ENCODE measurements at regions not wholly inside any gene's neighbourhood (a gene's known extent, or its start where the extent isn't known, plus 50 kb on each side); places are given as distances from the start of the nearest gene placed in this dataset.
A peak's percentile ranks its signal among the peaks of the same experiment; 100 is the strongest.

DNA sequence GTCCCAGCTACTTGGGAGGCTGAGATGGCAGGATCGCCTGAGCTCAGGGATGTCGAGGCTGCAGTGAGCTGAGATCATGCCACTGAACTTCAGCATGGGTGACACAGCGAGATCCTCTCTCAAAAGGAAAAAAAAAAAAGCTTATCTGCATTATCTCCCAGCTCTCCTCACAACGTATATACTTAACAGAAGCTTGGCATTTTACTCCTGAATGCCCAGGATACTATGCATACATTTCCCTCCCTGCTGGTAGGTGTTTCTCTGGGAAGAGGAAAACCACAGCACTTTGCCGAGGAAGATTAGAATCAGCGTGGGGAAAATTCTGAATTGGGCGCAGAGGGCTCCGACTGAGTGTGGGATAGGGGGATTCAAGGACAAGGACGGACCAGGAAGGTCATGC lies 800.6 kb downstream of the DHX35 start:
- WGBS, 2 experiments (ENCODE audit: extremely low coverage in 1 of 2, insufficient coverage in 1 of 2, insufficient read length in 1 of 2, insufficient replicate concordance in 2 of 2, low coverage in 1 of 2, low lambda C conversion rate in 2 of 2, missing lambda C conversion rate in 1 of 2): 84% methylated on average over 9 of the region's 9 CpGs; no CpG with 5 or more reads in 1 of the 2 experiments
- Histone ChIP-seq H4K5ac (ENCODE audit: insufficient read length, low read depth, low read length) (no peak overlapping the region), H4K20me1 (replicated peaks in 1 of 2; ENCODE audit: control insufficient read depth in 1 of 2, insufficient read depth in 2 of 2, low read length in 2 of 2) (no peaks in the 10 kb centered on the region), H2AK5ac (ENCODE audit: low read depth, low read length) (no peak overlapping the region), H3K36me3 (ENCODE audit: control insufficient read depth in 2 of 4, insufficient read depth in 4 of 4, low read length in 3 of 4) (no peaks in the 10 kb centered on the region; a peak in 1 of 8 replicates), H3K4me3 (ENCODE audit: extremely low read depth in 1 of 4, insufficient read depth in 2 of 4, low read depth in 3 of 4, low read length in 4 of 4) (no peak overlapping the region), H4K91ac (replicated peaks; ENCODE audit: insufficient read length, low read length) (no peak overlapping the region), H2BK5ac (ENCODE audit: low read depth, low read length) (no peak overlapping the region), H3K56ac (replicated peaks; ENCODE audit: insufficient read length, low read depth, low read length) (no peak overlapping the region), H3K4ac (replicated peaks; ENCODE audit: insufficient read length, low read depth, low read length) (no peak overlapping the region), H3K23me2 (ENCODE audit: low read depth, low read length) (no peaks in the 10 kb centered on the region), H2BK120ac (replicated peaks; ENCODE audit: low read depth, low read length) (no peak overlapping the region), H3K79me1 (ENCODE audit: low read depth, low read length) (no peaks in the 10 kb centered on the region), H3K27me3 (replicated peaks in 1 of 4; ENCODE audit: control insufficient read depth in 3 of 4, extremely low read depth in 1 of 4, insufficient read depth in 3 of 4, low read length in 3 of 4) (no peaks in the 10 kb centered on the region), H3K79me2 (ENCODE audit: control insufficient read depth in 1 of 2, insufficient read depth in 2 of 2, low read length in 2 of 2) (no peaks in the 10 kb centered on the region), H3K18ac (ENCODE audit: extremely low read depth, low read length) (no peak overlapping the region), H2AFZ (ENCODE audit: low read length) (no peak overlapping the region), H3K4me1 (replicated peaks in 1 of 4; ENCODE audit: control insufficient read depth in 3 of 4, insufficient read depth in 4 of 4, low read length in 3 of 4) (no peaks in the 10 kb centered on the region), H4K8ac (ENCODE audit: extremely low read depth, insufficient read depth, low read length) (no peak overlapping the region), H3K23ac (ENCODE audit: insufficient read length) (no peak overlapping the region), H3K9me3 (ENCODE audit: insufficient read depth in 2 of 2, low read depth in 1 of 2, low read length in 1 of 2) (0 out of 4 replicates have a peak, but pooled peaks cover 0 to 4% of the 10 kb centered on the region in 2 experiments), H2BK15ac (ENCODE audit: low read length) (no peak overlapping the region), H3K27ac (ENCODE audit: low read depth, low read length) (no peak overlapping the region), H3K14ac (ENCODE audit: insufficient read length) (no peak overlapping the region), H2BK20ac (ENCODE audit: low read length) (no peak overlapping the region), H3K4me2 (ENCODE audit: insufficient read depth in 1 of 2, low read depth in 2 of 2, low read length in 2 of 2) (no peak overlapping the region), H3K9ac (replicated peaks in 1 of 4; ENCODE audit: extremely low read depth in 1 of 4, low read depth in 3 of 4, low read length in 3 of 4) (peak overlapping the region in 1 of 4 experiments; percentile 18; a peak in 1 of 7 replicates), H2BK12ac (ENCODE audit: low read depth, low read length) (no peak overlapping the region)
- POLR2A ChIA-PET (ENCODE audit: partially characterized antibody): no interaction called here
- CTCF ChIA-PET (ENCODE audit: partially characterized antibody): interaction anchor here (0.5 to 1.9 kb wide), 6 partner anchors 10 to 937 kb away, joined by 3 to 5 read pairs (median 3); no protein-coding TSS in a partner anchor
- TF ChIP-seq SIN3A (conservative IDR thresholded peaks at IDR 0.05 in 1 of 2, IDR thresholded peaks at IDR 0.05 in 1 of 2; ENCODE audit: low read depth in 1 of 2, low read length in 2 of 2) (no peak), RFX5 (IDR thresholded peaks at IDR 0.05; ENCODE audit: borderline replicate concordance, low read depth, low read length) (no peak), EP300 (IDR thresholded peaks at IDR 0.05; ENCODE audit: borderline replicate concordance in 1 of 2, low read depth in 2 of 2, low read length in 2 of 2) (no peak), EZH2 (IDR thresholded peaks at IDR 0.05; ENCODE audit: low read depth, low read length, severe bottlenecking) (no peak), CREB1 (IDR thresholded peaks at IDR 0.05) (no peak), POLR2AphosphoS5 (IDR thresholded peaks at IDR 0.05; ENCODE audit: low read depth, low read length) (no peak), PHF8 (conservative IDR thresholded peaks at IDR 0.05; ENCODE audit: low read depth, low read length) (no peak), NRF1 (IDR thresholded peaks at IDR 0.05; ENCODE audit: low read depth, low read length) (no peak), SP4 (IDR thresholded peaks at IDR 0.05; ENCODE audit: low read length) (no peak)
- FAIRE-seq: no peak
- no peak for DNase-seq (ENCODE audit: low read depth in 1 of 2, low spot score in 2 of 2)
